SKM-1 (cell line): ENCODE measurements at regions not wholly inside any gene's neighbourhood (a gene's known extent, or its start where the extent isn't known, plus 50 kb on each side); places are given as distances from the start of the nearest gene placed in this dataset.
A peak's percentile ranks its signal among the peaks of the same experiment; 100 is the strongest.

Experiments used
- DNase-seq: peaks from one replicate; lab custom pipeline; 2025; ENCODE audit not compliant: unreplicated experiment; lab: John Stamatoyannopoulos, UW

- no peak for DNase-seq
Measured at GRCh38 chr5:20575571-20575970, 587.6 kb upstream of the CDH18 start.

GRCh38 chr5:20574576-20574975 is 586.6 kb upstream of the CDH18 start:
- no peak for DNase-seq

GRCh38 chr5:20572614-20573013 is 584.6 kb upstream of the CDH18 start:
- DNase-seq, result peak; percentile 9

GRCh38 chr5:20570486-20570885 is 582.5 kb upstream of the CDH18 start:
- no peak for DNase-seq

- DNase-seq, result no peak
Measured at GRCh38 chr5:20562544-20562943, 574.5 kb upstream of the CDH18 start.

- DNase-seq, result no peak
Measured at GRCh38 chr5:20559845-20560244, 571.8 kb upstream of the CDH18 start.

GRCh38 chr5:20556115-20556763 is 568.2 kb upstream of the CDH18 start:
- DNase-seq, result no peak

GRCh38 chr5:20555034-20555433 is 567.0 kb upstream of the CDH18 start:
- no peak for DNase-seq

GRCh38 chr5:20554001-20554400 is 566.0 kb upstream of the CDH18 start:
- DNase-seq, result no peak

GRCh38 chr5:20537911-20538703 is 550.1 kb upstream of the CDH18 start:
- DNase-seq, result no peak

- DNase-seq, result peak; percentile 72
Measured at GRCh38 chr5:20536813-20537212, 548.8 kb upstream of the CDH18 start.

GRCh38 chr5:20536341-20536740 is 548.3 kb upstream of the CDH18 start:
- peak; percentile 37 for DNase-seq

GRCh38 chr5:20528471-20528870 is 540.5 kb upstream of the CDH18 start:
- no peak for DNase-seq

- no peak for DNase-seq
Measured at GRCh38 chr5:20524991-20525529, 537.1 kb upstream of the CDH18 start.

- DNase-seq, result no peak
Measured at GRCh38 chr5:20522905-20523482, 535.0 kb upstream of the CDH18 start.

- no peak for DNase-seq
Measured at GRCh38 chr5:20515606-20516005, 527.6 kb upstream of the CDH18 start.

- DNase-seq, result no peak
Measured at GRCh38 chr5:20514145-20514544, 526.1 kb upstream of the CDH18 start.

- no peak for DNase-seq
Measured at GRCh38 chr5:20500546-20500945, 512.5 kb upstream of the CDH18 start.

- DNase-seq, result no peak
Measured at GRCh38 chr5:20498926-20499325, 510.9 kb upstream of the CDH18 start.

GRCh38 chr5:20498102-20498501 is 510.1 kb upstream of the CDH18 start:
- no peak for DNase-seq

GRCh38 chr5:20497356-20497755 is 509.4 kb upstream of the CDH18 start:
- no peak for DNase-seq

- no peak for DNase-seq
Measured at GRCh38 chr5:20494706-20495105, 506.7 kb upstream of the CDH18 start.
